DMS 273 (cell line): ENCODE measurements at regions not wholly inside any gene's neighbourhood (a gene's known extent, or its start where the extent isn't known, plus 50 kb on each side); places are given as distances from the start of the nearest gene placed in this dataset.
"Not testable (repeated sequence)": the region's sequence is repeated elsewhere in the genome, so short reads cannot be mapped to it uniquely, and the experiment has no call there.

Source experiments
- DNase-seq: peaks from one replicate; lab custom pipeline; 2025; ENCODE audit not compliant: unreplicated experiment; lab: John Stamatoyannopoulos, UW

DNA sequence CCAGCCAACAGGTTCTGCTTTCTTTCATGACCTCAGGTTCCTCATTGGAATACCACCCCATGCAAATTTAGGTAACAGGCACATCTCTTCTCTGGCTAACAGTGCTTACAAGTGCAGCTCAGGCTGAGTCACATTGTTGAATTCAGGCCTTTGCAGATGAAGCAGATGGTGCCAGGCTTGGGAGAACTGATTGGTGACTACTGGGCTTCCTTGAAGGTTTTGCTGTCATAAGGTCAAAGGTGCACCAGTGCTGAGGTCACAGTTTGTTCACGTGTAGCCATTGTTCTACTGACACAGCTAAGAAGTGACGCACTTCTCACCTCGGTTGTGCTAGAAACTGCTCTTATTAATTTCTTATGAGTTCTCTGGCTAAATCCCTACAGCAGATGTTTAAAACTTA, 128.6 kb upstream of the BMPER start:
- no peak for DNase-seq

DNA sequence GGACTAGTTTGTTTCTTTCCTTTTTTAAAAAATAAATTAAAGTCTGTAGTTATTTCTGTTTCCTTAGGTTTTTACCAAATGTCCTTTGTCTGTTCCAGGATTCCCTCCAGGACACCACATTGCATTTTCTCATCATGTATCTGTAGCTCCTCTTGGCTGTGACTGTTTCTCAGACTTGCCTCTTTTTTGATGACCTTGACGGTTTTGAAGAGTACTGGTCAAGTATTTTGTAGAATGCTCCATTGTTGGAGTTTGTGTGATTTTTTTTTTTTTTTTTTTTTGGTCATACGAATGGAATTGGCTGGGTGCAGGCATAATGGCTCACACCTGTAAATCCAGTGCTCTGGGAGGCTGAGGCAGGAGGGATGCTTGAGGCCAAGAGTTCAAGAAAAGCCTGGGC, 127.1 kb upstream of the BMPER start:
- DNase-seq, result no peak

DNA sequence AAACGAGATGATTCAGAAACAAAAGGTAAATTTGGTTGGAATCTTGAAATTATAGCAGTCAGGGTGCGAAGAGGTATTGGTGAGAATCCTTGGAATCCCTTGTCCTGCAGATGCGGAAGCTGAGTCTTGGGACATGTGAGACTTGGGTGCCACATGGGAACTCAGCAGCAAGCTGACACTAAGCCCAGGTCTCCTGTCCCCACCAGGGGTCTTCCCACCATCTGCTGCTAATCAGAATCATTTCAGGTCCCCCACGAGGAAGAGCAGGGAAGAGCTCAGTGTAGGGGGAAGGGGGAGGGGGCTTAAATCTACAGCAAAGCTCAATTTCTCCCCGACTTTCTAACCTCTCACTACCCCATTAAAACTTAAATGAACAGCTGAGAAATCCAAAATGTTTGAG, 126.1 kb upstream of the BMPER start:
- DNase-seq, result no peak

DNA sequence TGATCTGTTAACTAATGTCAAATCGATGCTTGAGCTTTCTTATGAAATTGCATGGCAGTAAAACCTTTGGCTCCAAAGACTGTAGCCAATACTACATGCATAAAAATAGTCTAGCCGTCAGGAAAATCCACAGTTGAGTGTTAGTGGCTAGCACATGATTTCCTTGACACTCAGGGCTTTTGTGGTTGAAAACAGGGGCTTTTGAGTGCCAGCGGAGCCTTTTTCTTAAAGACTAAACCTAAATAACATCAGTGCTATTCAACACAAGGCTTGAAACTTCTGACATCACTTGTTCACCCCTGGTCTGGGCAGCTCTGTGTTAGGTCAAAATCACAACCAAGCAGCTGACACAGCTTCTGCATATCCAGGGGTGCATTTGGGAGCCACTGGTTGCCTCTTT, 124.2 kb upstream of the BMPER start:
- DNase-seq, result no peak

DNA sequence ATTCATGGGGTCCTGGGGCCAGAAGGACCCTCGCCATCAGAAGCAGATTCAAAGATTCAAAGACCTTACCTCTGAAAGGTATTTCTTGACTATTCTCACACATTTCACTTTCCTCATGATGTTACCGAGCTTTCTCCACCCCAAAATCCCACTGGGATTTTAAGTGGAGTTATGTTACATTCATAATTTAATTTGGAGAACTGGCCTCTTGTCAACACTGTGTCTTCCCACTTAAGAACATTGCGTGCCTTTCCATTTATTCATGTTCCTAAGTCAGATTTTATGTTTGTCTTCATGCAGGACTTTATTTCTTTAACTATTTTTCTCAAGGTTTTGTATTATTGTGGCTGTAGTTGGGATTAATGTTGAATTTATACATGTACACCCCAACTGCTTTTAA, 123.5 kb upstream of the BMPER start:
- DNase-seq, result no peak

DNA sequence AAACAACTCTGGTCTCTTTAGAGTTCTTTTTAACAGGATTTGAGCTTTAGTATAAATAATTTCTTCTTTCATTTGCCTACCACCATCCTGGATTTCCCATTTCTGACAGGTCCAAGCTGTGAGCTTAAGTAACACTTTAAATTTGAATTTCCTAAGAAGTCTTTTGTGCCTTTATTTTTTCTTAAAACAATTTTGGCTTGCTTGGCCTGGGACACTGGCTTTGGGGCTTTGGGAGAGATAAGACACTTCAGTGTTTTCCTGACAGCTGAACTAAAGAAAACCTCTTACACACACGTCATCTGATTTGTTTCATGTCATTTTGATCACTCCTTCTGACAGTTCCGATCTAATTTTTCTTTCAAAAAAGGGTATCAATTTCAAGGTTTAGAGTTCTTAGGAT, 121.3 kb upstream of the BMPER start:
- no peak for DNase-seq

DNA sequence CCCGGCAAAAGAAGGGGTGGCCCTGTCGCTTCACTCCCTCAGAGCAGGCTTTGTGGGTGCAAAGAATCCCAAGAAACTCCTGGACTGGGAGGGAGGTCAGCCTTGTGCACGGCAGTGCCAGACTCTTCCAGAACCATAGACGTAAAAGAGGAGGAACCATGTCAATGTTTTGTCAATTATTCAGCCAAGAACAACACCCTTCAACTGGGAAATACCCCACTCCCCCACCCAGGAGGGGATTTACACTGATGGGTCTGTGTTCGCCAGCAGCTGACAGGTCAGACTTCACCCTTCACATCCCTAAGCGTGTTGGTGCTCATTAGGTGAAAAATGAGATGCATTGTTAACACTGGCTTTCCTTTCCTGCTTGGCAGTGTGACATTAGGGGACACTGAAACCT, 116.8 kb upstream of the BMPER start:
- DNase-seq, result no peak

DNA sequence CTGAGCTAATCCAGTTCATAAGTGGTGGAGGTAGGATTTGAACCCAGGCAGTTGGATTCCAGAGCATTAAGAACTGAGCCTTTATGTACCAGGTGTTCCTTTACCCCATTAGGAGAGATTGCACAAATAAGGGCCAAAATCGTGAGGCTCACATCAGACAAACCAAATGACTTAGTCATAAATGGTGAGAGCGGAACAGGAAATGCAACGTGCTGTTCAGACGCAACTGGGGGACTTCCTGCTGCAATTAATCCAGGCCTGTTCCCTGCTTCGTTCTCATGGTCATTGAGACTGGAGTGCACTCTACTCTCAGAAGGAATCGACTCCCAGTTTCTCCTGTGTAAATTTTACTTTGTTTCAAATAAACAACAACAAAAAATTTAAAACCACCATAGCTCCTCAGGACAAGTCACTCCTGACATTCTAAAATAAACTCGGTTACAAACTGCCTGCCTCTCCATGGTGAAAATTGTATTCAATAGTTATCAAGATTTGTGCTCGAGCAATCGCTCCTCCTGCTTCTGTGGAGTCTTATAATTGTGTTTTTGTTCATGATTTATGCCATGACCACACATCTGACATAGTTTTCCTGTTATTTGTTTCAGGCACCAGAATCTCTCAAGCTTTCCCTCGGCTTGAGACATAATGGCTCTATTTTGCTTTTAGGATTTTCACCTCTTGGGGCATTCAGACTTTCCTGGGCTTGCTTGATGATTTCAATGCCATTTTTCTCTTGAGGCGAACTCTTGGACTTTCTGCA, 115.3 kb upstream of the BMPER start:
- DNase-seq, result no peak

DNA sequence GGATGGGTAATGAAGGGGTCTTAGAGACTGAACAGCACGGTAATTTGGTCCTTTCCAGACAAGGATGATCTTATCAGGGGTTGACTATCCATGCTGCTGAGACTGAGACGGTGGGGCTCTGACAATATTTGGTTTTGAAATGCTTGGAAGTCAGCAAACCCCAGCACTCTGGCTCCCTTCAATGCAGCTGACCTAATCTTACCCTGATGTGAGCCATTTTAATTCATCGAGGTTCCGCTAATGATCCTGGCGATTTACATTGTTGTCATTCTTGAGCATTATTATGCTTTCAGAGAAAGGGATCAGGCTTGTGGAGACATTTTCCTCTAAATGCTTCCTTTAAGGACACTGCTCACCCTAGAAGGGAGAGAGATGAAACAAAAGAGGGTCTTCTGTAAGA, 114.6 kb upstream of the BMPER start:
- DNase-seq, result no peak

DNA sequence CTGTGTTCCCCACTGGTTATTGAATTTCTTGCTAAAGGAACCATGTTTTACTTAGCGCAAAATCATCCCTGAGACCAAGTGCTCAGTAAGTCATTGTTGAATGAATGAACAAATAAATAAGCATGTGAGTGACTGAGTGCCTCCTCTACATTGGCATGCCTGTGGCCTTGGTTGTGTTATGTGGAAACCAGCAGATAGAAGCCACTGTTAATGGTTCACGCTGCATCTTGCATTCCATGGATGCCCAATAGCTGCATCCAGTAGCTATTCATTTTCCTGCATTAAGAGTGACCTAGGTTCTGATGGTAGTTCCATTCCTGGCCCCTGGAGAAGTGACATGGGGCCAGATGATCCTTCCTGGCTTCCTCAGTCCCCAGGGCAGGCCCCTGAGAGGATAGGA, 113.3 kb upstream of the BMPER start:
- no peak for DNase-seq

DNA sequence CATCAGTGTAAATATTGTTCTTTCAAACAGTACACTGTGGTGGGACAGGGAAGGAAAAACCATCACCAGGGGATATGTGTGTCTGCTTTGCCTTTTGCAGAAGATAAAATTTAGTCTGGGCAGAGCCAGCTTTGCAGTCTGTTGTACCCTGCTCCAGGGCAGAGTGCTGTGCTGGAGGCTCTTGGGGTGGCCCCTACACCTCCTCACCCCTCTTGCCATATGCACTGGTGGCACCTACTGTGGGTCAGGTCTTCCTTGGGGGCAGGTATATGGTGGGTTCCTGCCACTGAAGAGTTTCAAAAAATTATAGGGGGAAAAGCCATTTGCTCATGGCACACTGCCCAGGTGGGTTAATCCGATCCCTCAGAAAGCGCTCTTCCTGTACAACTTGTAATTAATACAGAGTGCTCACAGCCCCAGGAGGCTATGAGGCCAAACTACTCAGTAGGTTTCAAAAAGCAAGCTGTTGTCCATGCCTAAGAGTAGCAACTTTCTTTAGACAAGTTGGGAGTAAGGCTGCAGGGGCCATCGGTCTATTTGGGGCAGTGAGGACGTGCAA, 112.7 kb upstream of the BMPER start:
- DNase-seq, result peak; percentile 45

DNA sequence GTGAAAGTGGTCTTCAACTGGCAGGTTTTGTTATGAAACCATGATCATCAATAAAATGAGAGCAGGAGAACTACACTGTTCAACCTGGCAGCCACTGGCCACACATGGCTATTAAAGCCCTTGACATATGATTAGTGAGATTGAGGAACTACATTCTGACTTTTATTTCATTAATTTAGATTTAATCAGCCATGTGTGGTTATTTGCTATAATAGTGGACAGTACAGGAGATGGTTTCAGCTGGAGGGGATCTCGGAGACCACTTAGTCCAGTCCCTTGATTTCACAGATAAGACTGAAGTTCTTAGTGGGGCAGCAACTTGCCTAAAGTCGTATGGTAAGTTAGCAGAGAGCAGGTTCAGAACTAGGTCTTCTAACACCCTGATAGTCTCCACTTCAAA, 111.7 kb upstream of the BMPER start:
- DNase-seq, result no peak

DNA sequence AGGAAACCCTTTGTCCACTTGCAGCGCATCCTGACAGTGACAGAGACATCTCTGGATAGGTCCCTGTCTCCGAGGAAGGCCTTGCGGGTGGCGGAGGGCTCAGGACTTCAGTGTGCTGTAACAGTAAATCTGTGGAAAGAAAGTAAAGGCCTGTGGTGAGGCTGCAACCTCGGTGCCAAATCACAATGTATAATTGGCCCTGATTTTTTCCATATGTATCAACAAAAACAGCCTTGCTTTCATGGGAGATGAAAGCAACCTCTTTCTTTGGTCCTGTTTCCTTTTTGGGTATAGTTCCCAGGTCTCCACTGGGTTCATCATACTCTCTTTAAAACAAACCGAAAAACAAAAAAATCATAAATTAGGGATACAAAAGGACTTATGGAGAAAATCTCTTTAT, 110.9 kb upstream of the BMPER start:
- no peak for DNase-seq

DNA sequence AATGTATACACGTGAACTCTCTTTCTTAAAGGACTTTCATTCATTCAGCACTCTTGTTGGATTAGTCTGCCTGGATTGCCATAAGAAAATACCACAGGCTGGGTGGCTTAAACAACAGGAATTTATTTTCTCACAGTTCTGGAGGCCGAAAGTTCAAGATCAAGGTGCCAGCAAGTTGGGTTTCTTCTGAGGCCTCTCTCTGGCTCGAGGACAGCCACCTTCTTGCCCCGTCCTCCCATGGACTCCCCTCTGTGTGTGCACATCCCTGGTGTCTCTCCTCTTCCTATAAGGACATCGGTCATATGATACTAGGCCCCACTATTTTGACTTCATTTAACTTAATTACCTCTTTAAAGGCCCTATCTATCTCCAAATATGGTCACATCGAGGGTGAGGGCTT, 110.4 kb upstream of the BMPER start:
- DNase-seq, result no peak

DNA sequence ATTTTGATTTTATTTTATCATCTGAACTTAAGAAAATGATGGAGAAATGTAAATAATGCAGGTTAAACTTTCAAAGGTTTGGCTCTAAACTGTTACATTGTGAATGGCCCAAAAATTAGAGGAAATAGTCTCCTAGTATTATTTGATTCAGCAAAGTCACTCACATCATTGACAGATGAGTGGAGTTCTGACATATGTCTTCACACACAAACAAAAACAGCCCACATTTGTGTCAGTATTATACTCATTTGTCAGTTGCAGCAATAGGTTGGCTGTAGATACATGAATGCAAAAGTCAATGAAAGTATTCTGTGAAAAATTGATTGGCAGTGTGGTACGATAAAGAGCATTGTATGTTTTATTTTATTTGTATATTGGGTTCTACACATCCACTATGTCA, 108.8 kb upstream of the BMPER start:
- no peak for DNase-seq

DNA sequence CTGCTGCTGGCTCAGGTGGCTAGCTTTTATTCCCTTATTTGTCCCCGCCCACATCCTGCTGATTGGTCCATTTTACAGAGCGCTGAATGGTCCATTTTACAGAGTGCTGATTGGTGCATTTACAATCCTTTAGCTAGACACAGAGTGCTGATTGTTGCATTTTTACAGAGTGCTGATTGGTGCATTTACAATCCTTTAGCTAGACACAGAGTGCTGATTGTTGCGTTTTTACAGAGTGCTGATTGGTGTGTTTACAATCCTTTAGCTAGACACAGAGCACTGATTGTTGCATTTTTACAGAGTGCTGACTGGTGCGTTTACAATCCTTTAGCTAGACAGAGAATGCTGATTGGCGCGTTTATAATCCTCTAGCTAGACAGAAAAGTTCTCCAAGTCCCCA, 107.8 kb upstream of the BMPER start:
- DNase-seq, result not testable (repeated sequence)

DNA sequence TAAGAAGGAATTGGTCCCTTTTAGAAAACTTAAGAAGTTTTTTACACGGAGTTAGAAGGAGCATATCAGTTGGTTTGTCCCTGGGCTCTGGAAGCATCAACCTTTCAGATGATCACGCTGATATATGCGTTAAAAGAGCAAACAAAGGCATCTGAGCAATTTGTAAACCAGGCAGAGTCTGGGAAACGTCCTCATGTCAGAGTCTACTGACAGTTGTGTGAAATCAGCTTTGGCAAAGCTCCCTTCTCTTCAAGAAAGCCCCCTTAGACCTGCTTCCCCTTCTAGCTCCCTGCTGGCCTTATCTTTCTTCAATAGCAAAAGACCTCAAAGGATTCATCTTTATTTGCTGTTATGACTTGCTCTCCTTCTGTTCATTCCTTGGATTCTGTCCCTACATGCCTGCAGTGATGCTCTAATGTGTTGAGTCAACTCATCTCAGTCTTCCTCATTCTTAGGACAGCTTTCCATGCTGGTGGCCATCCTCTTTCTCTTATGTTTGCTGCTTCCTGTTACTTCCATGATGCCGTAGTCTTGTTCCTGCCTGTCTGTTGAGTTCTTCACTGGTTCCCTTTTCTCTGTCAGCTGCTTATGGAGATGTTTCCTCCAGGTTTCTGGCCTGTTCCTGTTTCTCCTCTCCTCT, 106.5 kb upstream of the BMPER start:
- DNase-seq, result no peak

DNA sequence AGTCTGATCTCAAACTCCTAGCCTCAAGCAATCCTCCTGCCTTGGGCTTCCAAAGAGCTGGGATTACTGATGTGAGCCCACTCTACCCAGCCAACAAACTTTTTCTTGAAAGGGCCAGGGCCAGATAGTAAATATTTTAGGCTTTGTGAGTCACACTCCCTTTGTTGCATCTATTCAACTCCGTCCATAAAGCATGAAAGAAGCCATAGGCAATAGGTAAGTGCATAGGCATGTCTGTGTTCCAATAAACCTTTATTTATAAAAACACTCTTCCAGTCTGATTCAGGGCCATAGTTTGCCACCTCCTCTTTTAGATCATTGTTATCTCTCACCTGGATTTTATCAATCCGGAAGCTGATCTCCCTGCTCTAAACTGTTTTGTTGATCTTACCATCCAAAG, 105.6 kb upstream of the BMPER start:
- DNase-seq, result no peak

DNA sequence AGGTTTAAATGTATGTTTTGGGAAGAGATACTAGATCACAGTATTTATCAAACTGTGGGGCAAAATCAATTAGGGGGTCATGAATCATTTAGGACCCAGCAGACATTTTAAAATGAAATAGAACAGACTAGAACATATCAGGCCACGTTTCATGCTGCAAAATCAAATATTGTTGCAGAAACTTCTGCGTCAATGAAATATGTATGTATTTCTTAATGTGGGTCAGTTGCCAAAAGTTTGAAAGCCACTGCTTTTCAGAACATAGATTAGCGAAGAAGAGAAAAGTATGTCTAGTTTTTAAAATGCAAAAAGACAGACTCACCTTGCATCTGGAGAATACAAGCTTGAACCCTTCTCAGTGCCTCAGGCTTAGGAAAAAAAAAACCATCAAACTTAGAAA, 102.7 kb upstream of the BMPER start:
- no peak for DNase-seq

DNA sequence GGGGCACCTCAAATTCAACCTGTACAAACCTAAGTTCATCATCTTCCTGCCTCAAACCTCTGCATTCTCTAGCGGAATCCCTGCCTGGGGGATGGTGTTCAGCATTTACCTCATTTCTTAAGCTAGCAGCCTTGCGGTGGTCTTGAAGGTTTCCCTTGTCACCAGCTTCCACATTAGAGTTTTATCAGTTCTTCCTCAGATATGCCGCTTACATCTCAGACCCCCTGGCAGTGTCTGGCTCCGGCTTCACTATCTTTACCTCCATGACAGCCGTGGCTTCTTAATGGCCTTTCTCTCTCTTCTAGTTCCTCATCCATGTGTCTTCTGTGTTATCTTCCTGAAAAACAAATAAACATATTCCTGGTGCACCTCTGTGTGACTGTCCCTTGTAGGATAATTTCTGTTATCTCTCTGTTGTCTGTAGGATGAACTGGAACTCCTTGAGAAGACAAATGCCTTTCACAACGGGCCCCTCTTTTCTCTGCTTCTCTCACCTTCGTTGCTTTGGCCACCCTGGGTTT, 101.1 kb upstream of the BMPER start:
- DNase-seq, result no peak

DNA sequence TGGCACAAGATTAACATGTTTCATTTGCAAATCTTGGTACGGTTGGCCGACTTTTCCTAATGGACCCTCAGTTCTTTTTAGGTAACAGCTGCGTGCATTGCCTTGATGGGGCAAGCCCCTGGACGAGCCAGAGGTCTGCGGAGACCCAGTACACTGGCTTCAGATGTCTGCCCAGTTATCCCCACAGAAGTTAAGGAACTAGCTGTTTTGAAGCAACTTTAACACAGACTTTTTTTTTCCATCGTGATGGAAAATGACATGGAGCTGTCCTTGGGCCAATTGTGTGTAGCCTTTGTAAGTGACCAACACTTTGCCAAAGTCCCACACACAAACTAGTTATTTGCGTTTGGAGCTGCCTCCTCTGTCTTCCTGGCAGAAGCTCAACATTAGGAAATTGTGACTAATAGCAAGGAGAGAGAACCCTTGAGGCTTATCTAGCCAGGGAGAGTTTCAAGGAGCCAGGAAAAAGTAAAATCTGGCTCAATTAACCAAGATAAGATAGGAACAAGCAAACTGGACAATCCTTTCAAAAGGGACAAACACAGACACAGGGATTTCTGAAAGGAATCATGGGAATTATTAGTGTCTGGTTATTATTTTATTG, 99.6 kb upstream of the BMPER start:
- no peak for DNase-seq
